OCI-LY7 (cell line): ENCODE measurements at regions not wholly inside any gene's neighbourhood (a gene's known extent, or its start where the extent isn't known, plus 50 kb on each side); places are given as distances from the start of the nearest gene placed in this dataset.

Experiments used
- BruUV-seq: library from RNA; stranded (reverse); fragments of 400-500 nt; replicated peaks from 2 replicates; lab custom pipeline; 2021; lab: Mats Ljungman, UMichigan
- CTCF ChIA-PET: fragments of 300-600 bp; sonication (Branson Sonifier 250); formaldehyde crosslinking; loops from one replicate; lab custom pipeline; 2022; ENCODE audit warnings: antibody characterized with exemption; ENCODE audit not compliant: unreplicated experiment; lab: Charles Lee
- POLR2A ChIA-PET: fragments of 300-600 bp; sonication (Branson Sonifier 250); formaldehyde crosslinking; loops from one replicate; lab custom pipeline; 2022; ENCODE audit warnings: antibody characterized with exemption; lab: Charles Lee
- DNase-seq: peaks from one replicate; pipeline ENCODE4 v3.0.0-alpha.2; 2015; ENCODE audit warnings: low spot score
- H2AFZ ChIP-seq: fragments of 200-600 bp; sonication (generic), shearing (Covaris generic); 2 replicates; pipeline ENCODE4 v1.6.1; 2014; ENCODE audit warnings: mild to moderate bottlenecking, antibody characterized with exemption, low read length, moderate library complexity
- H3K27ac ChIP-seq: fragments of 200-600 bp; sonication (generic); 2 replicates; pipeline ENCODE4 v1.5.1; 2014; ENCODE audit warnings: mixed run types, low read depth, mild to moderate bottlenecking, moderate library complexity, low read length, inconsistent platforms; ENCODE audit not compliant: poor library complexity, severe bottlenecking
- H3K36me3 ChIP-seq: fragments of 200-600 bp; sonication (generic); 2 replicates; pipeline ENCODE4 v1.6.1; 2014; ENCODE audit warnings: mild to moderate bottlenecking, antibody characterized with exemption, low read length, moderate library complexity, mixed read lengths; ENCODE audit not compliant: insufficient read depth
- H3K4me1 ChIP-seq: fragments of 200-600 bp; sonication (generic); 2 replicates; pipeline ENCODE4 v1.5.1; 2014; ENCODE audit warnings: mild to moderate bottlenecking, low read length; ENCODE audit not compliant: insufficient read depth, poor library complexity, severe bottlenecking
- H3K4me2 ChIP-seq: fragments of 200-600 bp; sonication (generic); 2 replicates; pipeline ENCODE4 v1.6.1; 2014; ENCODE audit warnings: mild to moderate bottlenecking, low read length
- H3K4me3 ChIP-seq: fragments of 200-600 bp; sonication (generic); 2 replicates; pipeline ENCODE4 v1.5.1; 2014; ENCODE audit warnings: mild to moderate bottlenecking, low read depth, low read length; ENCODE audit not compliant: poor library complexity, severe bottlenecking
- H3K79me2 ChIP-seq: fragments of 200-600 bp; sonication (generic); 2 replicates; pipeline ENCODE4 v1.6.1; 2016; ENCODE audit warnings: low read depth, mild to moderate bottlenecking, low read length, moderate library complexity, mixed read lengths; ENCODE audit not compliant: insufficient read depth
- H3K9me2 ChIP-seq: fragments of 200-600 bp; sonication (generic); 2 replicates; pipeline ENCODE4 v1.6.1; 2016; ENCODE audit warnings: mild to moderate bottlenecking, low read length, mixed read lengths; ENCODE audit not compliant: insufficient read depth
- H3K9me3 ChIP-seq: fragments of 200-600 bp; sonication (generic); 2 replicates; pipeline ENCODE4 v1.6.1; 2014; ENCODE audit warnings: mild to moderate bottlenecking, mixed run types, low read length, mixed read lengths
- H4K20me1 ChIP-seq: fragments of 200-600 bp; sonication (generic); 2 replicates; pipeline ENCODE4 v1.6.1; 2014; ENCODE audit warnings: mild to moderate bottlenecking, antibody characterized with exemption, low read length, moderate library complexity, mixed read lengths; ENCODE audit not compliant: insufficient read depth
- EZH2phosphoT487 ChIP-seq: fragments of 200-600 bp; sonication (generic); IDR thresholded peaks from 2 replicates; pipeline ENCODE4 v1.6.1; 2018; ENCODE audit warnings: low read depth, borderline replicate concordance, mild to moderate bottlenecking, mixed run types, antibody characterized with exemption, low read length, moderate library complexity, mixed read lengths
- intact Hi-C: fragments of 100-400 bp; cut with micrococcal nuclease; formaldehyde crosslinking; loops from one replicate; pipeline ENCODE4 v1.10.0; 2022; ENCODE audit not compliant: unreplicated experiment
- TF ChIP-seq, protein P1 (sequence below): fragments of 200-600 bp; sonication (generic); conservative IDR thresholded peaks from 2 replicates; pipeline ENCODE4 v1.5.1; 2014; ENCODE audit warnings: mild to moderate bottlenecking, antibody characterized with exemption, low read length, moderate library complexity, mixed read lengths

DNA sequence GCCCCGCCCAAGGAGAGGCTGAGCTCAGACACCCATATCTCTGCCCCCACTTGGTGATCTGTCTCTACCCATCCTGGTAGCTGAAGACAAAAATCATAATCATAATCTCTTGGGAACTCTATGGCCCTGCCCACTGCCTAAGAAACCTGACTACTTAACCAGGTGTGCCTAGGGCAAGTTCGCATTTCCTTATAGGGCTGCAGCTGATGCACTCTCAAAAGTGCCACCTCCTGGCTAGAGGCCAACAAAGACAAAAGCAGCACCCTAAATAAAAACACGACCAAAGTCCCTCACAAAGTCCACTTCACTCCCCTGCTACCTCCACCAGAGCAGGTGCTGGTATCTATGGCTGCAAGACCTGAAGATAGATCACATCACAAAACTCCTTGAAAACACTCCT is 250.4 kb upstream of the SLITRK3 start:
- DNase-seq: no peak
- Histone ChIP-seq H3K9me2 (no peaks in the 10 kb centered on the region), H3K4me2 (no peak overlapping the region), H3K4me1 (no peaks in the 10 kb centered on the region), H3K36me3 (no peaks in the 10 kb centered on the region), H3K79me2 (no peaks in the 10 kb centered on the region), H3K4me3 (no peak overlapping the region), H4K20me1 (no peaks in the 10 kb centered on the region), H3K27ac (no peak overlapping the region), H2AFZ (no peak overlapping the region), H3K9me3 (no peaks in the 10 kb centered on the region)
- CTCF ChIA-PET: no interaction called here
- TF ChIP-seq EZH2phosphoT487: no peak
- TF ChIP-seq, protein P1, sequence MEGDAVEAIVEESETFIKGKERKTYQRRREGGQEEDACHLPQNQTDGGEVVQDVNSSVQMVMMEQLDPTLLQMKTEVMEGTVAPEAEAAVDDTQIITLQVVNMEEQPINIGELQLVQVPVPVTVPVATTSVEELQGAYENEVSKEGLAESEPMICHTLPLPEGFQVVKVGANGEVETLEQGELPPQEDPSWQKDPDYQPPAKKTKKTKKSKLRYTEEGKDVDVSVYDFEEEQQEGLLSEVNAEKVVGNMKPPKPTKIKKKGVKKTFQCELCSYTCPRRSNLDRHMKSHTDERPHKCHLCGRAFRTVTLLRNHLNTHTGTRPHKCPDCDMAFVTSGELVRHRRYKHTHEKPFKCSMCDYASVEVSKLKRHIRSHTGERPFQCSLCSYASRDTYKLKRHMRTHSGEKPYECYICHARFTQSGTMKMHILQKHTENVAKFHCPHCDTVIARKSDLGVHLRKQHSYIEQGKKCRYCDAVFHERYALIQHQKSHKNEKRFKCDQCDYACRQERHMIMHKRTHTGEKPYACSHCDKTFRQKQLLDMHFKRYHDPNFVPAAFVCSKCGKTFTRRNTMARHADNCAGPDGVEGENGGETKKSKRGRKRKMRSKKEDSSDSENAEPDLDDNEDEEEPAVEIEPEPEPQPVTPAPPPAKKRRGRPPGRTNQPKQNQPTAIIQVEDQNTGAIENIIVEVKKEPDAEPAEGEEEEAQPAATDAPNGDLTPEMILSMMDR: no peak
- intact Hi-C loops: no loop called here
- BruUV-seq: no TSS peak
- POLR2A ChIA-PET: no interaction called here

- no peaks in the 10 kb centered on the region for H4K20me1 ChIP-seq
- ChIA-PET POLR2A (no interaction called here), CTCF (no interaction called here)
- H3K27ac ChIP-seq: no peak overlapping the region
- BruUV-seq: no TSS peak
- no peak overlapping the region for H2AFZ ChIP-seq
- no peak for DNase-seq
- H3K79me2 ChIP-seq: no peaks in the 10 kb centered on the region
- H3K36me3 ChIP-seq: no peaks in the 10 kb centered on the region
- H3K4me3 ChIP-seq: no peak overlapping the region
- H3K9me3 ChIP-seq: no peaks in the 10 kb centered on the region
- H3K4me1 ChIP-seq: no peaks in the 10 kb centered on the region
- no peak overlapping the region for H3K4me2 ChIP-seq
- TF ChIP-seq, protein P1: no peak
- TF ChIP-seq EZH2phosphoT487: no peak
- intact Hi-C loops: no loop called here
- no peaks in the 10 kb centered on the region for H3K9me2 ChIP-seq
Observed at GRCh38 chr3:165444745-165445144, 248.6 kb upstream of the SLITRK3 start.

- TF ChIP-seq, protein P1: no peak
- TF ChIP-seq EZH2phosphoT487: no peak
- Histone ChIP-seq H3K36me3 (no peaks in the 10 kb centered on the region), H2AFZ (no peak overlapping the region), H3K9me3 (no peaks in the 10 kb centered on the region), H3K79me2 (no peaks in the 10 kb centered on the region), H3K4me1 (no peaks in the 10 kb centered on the region), H3K4me2 (no peak overlapping the region), H3K27ac (no peak overlapping the region), H4K20me1 (no peaks in the 10 kb centered on the region), H3K4me3 (no peak overlapping the region), H3K9me2 (no peaks in the 10 kb centered on the region)
- CTCF ChIA-PET: no interaction called here
- intact Hi-C loops: no loop called here
- DNase-seq: no peak
- BruUV-seq: no TSS peak
- POLR2A ChIA-PET: interaction anchor here (1.0 to 1.3 kb wide), 2 partner anchors 9 to 31 kb away, joined by 3 read pairs; no protein-coding TSS in a partner anchor
Observed at GRCh38 chr3:165443664-165444063, 247.5 kb upstream of the SLITRK3 start.
